GM19035 (cell line): ENCODE measurements at regions not wholly inside any gene's neighbourhood (a gene's known extent, or its start where the extent isn't known, plus 50 kb on each side); places are given as distances from the start of the nearest gene placed in this dataset.

Experiments used
- ATAC-seq: cut with Tn5 transposase; IDR thresholded peaks from one replicate; pipeline ENCODE4 v1.9.1; 2021; ENCODE audit not compliant: unreplicated experiment

DNA sequence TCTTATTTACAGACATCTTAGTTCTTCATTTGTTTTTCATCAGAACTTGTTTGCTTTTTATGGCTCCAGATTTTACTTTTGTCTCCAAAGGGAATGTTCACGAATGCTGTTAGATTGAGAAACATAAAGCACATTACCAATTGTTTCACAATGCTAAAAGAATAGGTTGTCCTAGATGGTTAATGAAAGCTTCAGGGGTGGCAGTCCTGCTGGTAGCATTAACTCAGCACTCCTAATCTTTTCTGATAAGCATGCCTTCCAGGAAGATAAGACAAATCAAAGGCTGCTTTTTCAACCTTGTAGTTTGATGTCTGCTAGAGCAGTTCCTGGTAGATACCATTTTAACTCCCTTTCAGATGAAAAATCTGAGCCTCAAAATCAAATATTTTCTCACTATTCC is 619.4 kb downstream of the PYDC2 start:
- no peak for ATAC-seq

DNA sequence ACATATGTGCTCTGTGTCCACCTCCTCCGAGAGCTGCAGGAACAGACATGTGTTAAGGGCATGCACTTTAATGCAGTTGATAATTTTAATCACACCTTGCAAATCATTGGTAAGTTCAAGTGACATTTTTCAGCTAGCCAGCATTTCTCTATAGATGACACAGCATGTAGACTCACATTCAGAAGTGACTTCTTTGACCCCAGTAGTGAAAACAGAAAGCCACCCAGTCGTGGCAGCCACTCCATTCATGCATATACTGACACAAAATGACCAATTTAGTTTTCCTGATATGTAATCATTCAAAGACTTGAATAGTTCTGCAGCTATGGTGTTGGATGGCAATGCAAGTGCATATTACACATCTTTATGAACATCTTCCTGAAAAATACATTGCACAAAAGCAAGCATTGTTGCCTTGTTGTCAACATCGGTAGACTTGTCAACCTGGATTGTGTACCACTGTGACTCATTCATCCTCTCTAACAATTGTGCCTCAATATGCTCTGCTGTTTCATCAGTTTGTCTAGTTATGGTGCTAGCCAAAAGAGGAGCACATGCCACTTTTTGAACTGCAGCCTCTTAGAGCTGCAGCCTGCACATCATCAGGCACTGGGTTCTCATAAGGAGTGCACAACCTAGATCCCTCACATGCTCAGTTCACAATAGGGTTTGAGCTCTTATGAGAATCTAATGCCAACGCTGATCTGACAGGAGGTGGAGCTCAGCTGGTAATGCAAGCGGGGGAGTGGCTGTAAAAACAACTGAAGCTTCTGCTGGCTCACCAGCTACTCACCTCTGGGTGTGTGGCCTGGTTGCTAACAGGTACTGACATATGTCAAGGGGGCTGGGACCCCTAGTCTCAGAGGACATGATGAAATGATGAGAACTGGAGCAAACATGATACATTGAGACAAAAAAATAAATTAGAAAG is 622.0 kb downstream of the PYDC2 start:
- peak; percentile 95 for ATAC-seq
